Psoas muscle (tissue), 7 donors: ENCODE measurements at regions not wholly inside any gene's neighbourhood (a gene's known extent, or its start where the extent isn't known, plus 50 kb on each side); places are given as distances from the start of the nearest gene placed in this dataset.

Experiments used
- ATAC-seq, 4 donors: fragments of 200-7000 bp; cut with Tn5 transposase; one replicate each; pipeline ENCODE4 v1.9.1; 2020; ENCODE audit warnings: moderate library complexity in 3 of 4, mild to moderate bottlenecking in 2 of 4
- DNase-seq, 2 donors: peaks; one replicate each; pipeline ENCODE4 v3.0.0-alpha.2; 2020
- H3K27ac ChIP-seq: fragments of 200-600 bp; one replicate; pipeline ENCODE4 v1.8.0; 2022
- H3K27me3 ChIP-seq, 3 donors: fragments of 200-600 bp in 1 of 3; one replicate each; pipeline versions ENCODE4 v1.6.1 to v1.8.0; 2013 to 2022; ENCODE audit warnings: low read length in 2 of 3, mild to moderate bottlenecking in 2 of 3, moderate library complexity in 1 of 3; ENCODE audit not compliant: insufficient read depth in 3 of 3
- H3K36me3 ChIP-seq, 2 donors: fragments of 200-600 bp in 1 of 2; one replicate each; pipeline versions ENCODE4 v1.6.1 to v1.8.0; 2013 to 2022; ENCODE audit warnings: low read depth in 1 of 2, mild to moderate bottlenecking in 1 of 2, moderate library complexity in 1 of 2; ENCODE audit not compliant: insufficient read depth in 1 of 2
- H3K4me1 ChIP-seq: fragments of 200-600 bp; one replicate; pipeline ENCODE4 v1.8.0; 2022
- H3K4me3 ChIP-seq: fragments of 200-600 bp; one replicate; pipeline ENCODE4 v1.8.0; 2022; ENCODE audit warnings: mild to moderate bottlenecking
- H3K9me3 ChIP-seq: fragments of 200-600 bp; one replicate; pipeline ENCODE4 v1.8.0; 2022
- CTCF ChIP-seq: fragments of 200-600 bp; IDR thresholded peaks from one replicate; pipeline ENCODE4 v1.8.0; 2022; ENCODE audit warnings: antibody characterized with exemption
- WGBS, 3 donors: extraction: QIAGEN DNeasy Blood & Tissue Kit; methylation state at CpG; one replicate each; pipeline versions ENCODE4 v1.1.6 to v1.1.7; 2013; 5-methylcytosine and 5-hydroxymethylcytosine counted together
- intact Hi-C, 2 donors: fragments of 100-400 bp; cut with DNase I; formaldehyde crosslinking; loops; one replicate each; pipeline versions ENCODE4 v1.11.0 to v1.14.2; 2022
- donor health status: healthy with polysubstance abuse.
- donor health status: DM: no; HTN: no; CAD: no; lungs with moderate emphysema.
- donor health status: Bipolar disorder and iron deficiency.
- donor health status: healthy.
- donor health status: DM: yes; HTN: yes; CAD: no.
- donor health status: DM: no; HTN: no; CAD: no.
- donor health status: DM: yes; HTN: yes; CAD: no.

GRCh38 chr15:31474059-31474868, 147.6 kb downstream of the KLF13 start:
- TF ChIP-seq CTCF = no peak
- intact Hi-C loops = no loop called here

GRCh38 chr15:31476236-31476810, 149.7 kb downstream of the KLF13 start:
- no peak for DNase-seq
- no peak for ATAC-seq

More at GRCh38 chr15:31474059-31474868, 147.6 kb downstream of the KLF13 start:
- Histone ChIP-seq H3K4me1 (no peaks in the 10 kb centered on the region), H3K9me3 (no peaks in the 10 kb centered on the region), H3K36me3 (no peaks in the 10 kb centered on the region), H3K4me3 (no peak overlapping the region), H3K27ac (no peak overlapping the region), H3K27me3 (peaks cover 0 to 6% (median 0%) of the 10 kb centered on the region in 3 donors)
- 83 to 87% (median 84%) methylated on average over 10 of the region's 10 CpGs for whole genome bisulfite sequencing, 3 donors
- DNase-seq = no peak
- no peak for ATAC-seq

GRCh38 chr15:31476866-31477265, 150.2 kb downstream of the KLF13 start:
- Histone ChIP-seq H3K27me3 (peaks cover 0 to 8% (median 0%) of the 10 kb centered on the region in 3 donors), H3K27ac (no peak overlapping the region), H3K36me3 (no peaks in the 10 kb centered on the region), H3K4me1 (no peaks in the 10 kb centered on the region), H3K9me3 (no peaks in the 10 kb centered on the region), H3K4me3 (no peak overlapping the region)
- ATAC-seq (no peak), DNase-seq (no peak)
- 63 to 81% (median 66%) methylated on average over 4 to 5 of the region's 5 CpGs for WGBS, 3 donors
- no peak for TF ChIP-seq CTCF
- intact Hi-C loops = no loop called here

More at GRCh38 chr15:31476236-31476810, 149.7 kb downstream of the KLF13 start:
- Histone ChIP-seq H3K4me1 (no peaks in the 10 kb centered on the region), H3K36me3 (no peaks in the 10 kb centered on the region), H3K27ac (no peak overlapping the region), H3K4me3 (no peak overlapping the region), H3K27me3 (peaks cover 0 to 3% (median 0%) of the 10 kb centered on the region in 3 donors), H3K9me3 (no peaks in the 10 kb centered on the region)
- 33 to 56% (median 38%) methylated on average over 7 of the region's 7 CpGs for WGBS, 3 donors
- TF ChIP-seq CTCF = no peak
- intact Hi-C loops = no loop called here

- intact Hi-C loops = no loop called here
- no peak overlapping the region for H3K4me3 ChIP-seq
- no peak for DNase-seq
- no peak for TF ChIP-seq CTCF
- peaks cover 0 to 12% (median 0%) of the 10 kb centered on the region in 3 donors for H3K27me3 ChIP-seq
- no peaks in the 10 kb centered on the region for H3K9me3 ChIP-seq
- no peak overlapping the region for H3K27ac ChIP-seq
- no peaks in the 10 kb centered on the region for H3K36me3 ChIP-seq
- H3K4me1 ChIP-seq = no peaks in the 10 kb centered on the region
- ATAC-seq = no peak
- WGBS, 3 donors = 98 to 99% (median 99%) methylated on average over 4 of the region's 4 CpGs
Observed at GRCh38 chr15:31477301-31477700, 150.7 kb downstream of the KLF13 start.
